ENCODE measurements at regions not wholly inside any gene's neighbourhood (a gene's known extent, or its start where the extent isn't known, plus 50 kb on each side); places are given as distances from the start of the nearest gene placed in this dataset.

GRCh38 chr4:98744372-98745150 lies 86.2 kb upstream of the TSPAN5 start:
- Mint-ChIP-seq H3K27me3 (ENCODE audit: insufficient read depth) (peaks cover 2% of the 10 kb centered on the region; the same call in 1 of the 2 replicates), H3K27ac (no peak overlapping the region)
- no peak for TF ChIP-seq CTCF (IDR thresholded peaks at IDR 0.05)

GRCh38 chr4:98741952-98742351 lies 83.5 kb upstream of the TSPAN5 start:
- no peak overlapping the region for H3K27ac Mint-ChIP-seq
- no peaks in the 10 kb centered on the region for H3K4me1 Mint-ChIP-seq (ENCODE audit: low read depth)
- peaks cover 2% of the 10 kb centered on the region; the same call in 1 of the 2 replicates for H3K27me3 Mint-ChIP-seq (ENCODE audit: insufficient read depth)
- TF ChIP-seq CTCF (IDR thresholded peaks at IDR 0.05) = no peak
- H3K36me3 Mint-ChIP-seq (ENCODE audit: low read depth) = peaks cover 7% of the 10 kb centered on the region
- H3K4me3 Mint-ChIP-seq = no peak overlapping the region
- H3K9me3 Mint-ChIP-seq = peaks cover 7% of the 10 kb centered on the region; the same call in 1 of the 2 replicates
- DNase-seq = no peak

More at GRCh38 chr4:98744372-98745150, 86.2 kb upstream of the TSPAN5 start:
- Mint-ChIP-seq H3K4me1 (ENCODE audit: low read depth) (no peaks in the 10 kb centered on the region), H3K4me3 (no peak overlapping the region), H3K36me3 (ENCODE audit: low read depth) (no peaks in the 10 kb centered on the region), H3K9me3 (no peaks in the 10 kb centered on the region)
- no peak for DNase-seq

- no peak overlapping the region for H3K4me3 Mint-ChIP-seq
- peaks cover 7% of the 10 kb centered on the region for H3K36me3 Mint-ChIP-seq (ENCODE audit: low read depth)
- no peak overlapping the region for H3K27ac Mint-ChIP-seq
- H3K9me3 Mint-ChIP-seq = peaks cover 7% of the 10 kb centered on the region; the same call in 1 of the 2 replicates
- no peak for TF ChIP-seq CTCF (IDR thresholded peaks at IDR 0.05)
- no peaks in the 10 kb centered on the region for H3K4me1 Mint-ChIP-seq (ENCODE audit: low read depth)
- no peak for DNase-seq
- H3K27me3 Mint-ChIP-seq (ENCODE audit: insufficient read depth) = peaks cover 1% of the 10 kb centered on the region
Observed at GRCh38 chr4:98739751-98740150, 81.3 kb upstream of the TSPAN5 start.

GRCh38 chr4:98733601-98734000 lies 75.2 kb upstream of the TSPAN5 start:
- no peak for DNase-seq
- H3K27ac Mint-ChIP-seq = no peak overlapping the region
- no peak for TF ChIP-seq CTCF (IDR thresholded peaks at IDR 0.05)
- H3K9me3 Mint-ChIP-seq = peaks cover 7% of the 10 kb centered on the region; the same call in 1 of the 2 replicates
- H3K36me3 Mint-ChIP-seq (ENCODE audit: low read depth) = peaks cover 7% of the 10 kb centered on the region
- H3K27me3 Mint-ChIP-seq (ENCODE audit: insufficient read depth) = peaks cover 3% of the 10 kb centered on the region
- H3K4me1 Mint-ChIP-seq (ENCODE audit: low read depth) = peaks cover 8% of the 10 kb centered on the region
- no peak overlapping the region for H3K4me3 Mint-ChIP-seq

- Mint-ChIP-seq H3K4me1 (ENCODE audit: low read depth) (peaks cover 15% of the 10 kb centered on the region), H3K4me3 (peak overlapping the region; percentile 63; the same call in 1 of the 2 replicates), H3K27ac (no peak overlapping the region; the same call in 1 of the 2 replicates), H3K9me3 (peaks cover 25% of the 10 kb centered on the region), H3K27me3 (ENCODE audit: insufficient read depth) (peaks cover 2% of the 10 kb centered on the region), H3K36me3 (ENCODE audit: low read depth) (peaks cover 27% of the 10 kb centered on the region)
- DNase-seq = no peak
- no peak for TF ChIP-seq CTCF (IDR thresholded peaks at IDR 0.05)
Observed at GRCh38 chr4:98728871-98729270, 70.5 kb upstream of the TSPAN5 start.

Data from HFFc6 (cell line).